Left renal pelvis (tissue), 4 donors: ENCODE measurements at regions not wholly inside any gene's neighbourhood (a gene's known extent, or its start where the extent isn't known, plus 50 kb on each side); places are given as distances from the start of the nearest gene placed in this dataset.
A peak's percentile ranks its signal among the peaks of the same experiment; 100 is the strongest.
"Not testable (repeated sequence)": the region's sequence is repeated elsewhere in the genome, so short reads cannot be mapped to it uniquely, and the experiment has no call there.

ENCODE experiments used
- DNase-seq, 4 donors: peaks; one replicate each; pipeline ENCODE4 v3.0.0-alpha.2; 2013; ENCODE audit warnings: low read depth in 4 of 4, low spot score in 3 of 4

GRCh38 chr2:103166456-103167324 lies 404.9 kb downstream of the TMEM182 start:
- DNase-seq, result peak; percentile 5 to 22 (median 13)

GRCh38 chr2:103167599-103167998 lies 405.8 kb downstream of the TMEM182 start:
- no peak for DNase-seq

DNA sequence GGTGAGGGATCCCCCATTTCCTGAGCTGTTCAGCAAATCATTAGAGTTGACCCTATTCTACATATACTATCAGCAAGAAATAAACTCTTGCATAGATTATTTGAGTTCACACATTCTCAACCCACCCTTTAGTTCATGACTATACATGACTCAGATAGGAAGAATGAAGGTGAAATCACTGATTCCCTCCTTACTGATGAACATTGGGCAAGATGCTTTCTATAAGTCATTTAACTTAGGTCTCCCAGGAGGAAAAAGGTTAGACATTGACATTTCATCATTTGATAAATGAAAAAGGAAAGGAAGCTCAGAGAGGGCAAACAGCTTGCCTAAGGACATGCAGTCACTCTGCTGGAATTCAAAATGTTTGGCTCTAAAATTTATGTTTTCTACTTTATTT lies 408.0 kb downstream of the TMEM182 start:
- no peak for DNase-seq

GRCh38 chr2:103172821-103173220 lies 411.0 kb downstream of the TMEM182 start:
- DNase-seq, result no peak

DNA sequence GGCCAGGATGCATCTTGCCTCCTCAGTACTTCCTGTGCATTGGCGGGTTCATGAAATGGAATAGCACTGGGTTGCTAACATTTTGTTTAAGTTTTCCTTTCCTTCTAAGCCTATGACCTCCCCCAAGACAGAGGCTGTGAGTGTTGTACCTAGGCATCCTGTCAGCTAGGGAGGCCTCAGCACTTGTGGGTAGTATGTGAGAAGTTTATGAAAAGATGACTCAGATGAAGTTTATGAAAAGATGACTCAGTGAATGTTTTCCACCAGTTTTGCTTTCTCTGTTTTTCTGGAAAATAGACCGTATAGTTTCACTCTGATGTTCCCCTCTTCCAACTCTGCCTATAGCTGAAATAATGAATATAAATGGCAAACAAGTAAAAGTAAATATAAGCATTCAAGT lies 412.9 kb downstream of the TMEM182 start:
- no peak for DNase-seq

DNA sequence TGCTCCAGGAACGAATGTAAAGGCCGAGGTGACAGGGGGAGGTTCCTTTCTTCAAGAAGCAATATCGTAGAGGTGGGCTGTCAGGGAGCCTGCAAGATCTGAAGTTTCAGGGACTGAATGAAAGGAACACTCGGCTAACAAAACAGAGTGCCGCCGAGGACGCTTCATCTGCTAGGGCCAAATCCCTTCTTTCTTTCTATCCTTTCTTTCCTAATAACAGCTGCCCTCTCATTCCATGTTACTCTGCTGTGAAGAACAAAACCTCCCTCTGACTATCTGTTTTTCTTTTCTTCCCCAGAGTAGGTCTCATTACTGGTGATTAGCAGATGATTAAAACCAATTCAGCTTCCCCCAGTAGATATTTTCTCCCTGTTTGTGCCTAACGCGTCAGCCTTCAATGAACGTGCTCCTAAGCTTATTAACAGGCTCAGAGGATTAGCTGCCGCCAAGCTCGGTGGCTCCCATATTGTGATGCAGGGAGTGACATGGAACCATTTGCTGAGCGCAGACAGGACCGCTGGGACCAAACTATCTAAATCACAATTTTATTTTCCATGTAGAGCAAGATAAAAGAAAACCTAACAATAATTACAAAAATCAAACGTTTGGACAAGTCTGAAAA lies 414.6 kb downstream of the TMEM182 start:
- no peak for DNase-seq

GRCh38 chr2:103179798-103180197 lies 418.0 kb downstream of the TMEM182 start:
- DNase-seq, result no peak

- DNase-seq, result no peak
These were observed 421.2 kb downstream of the TMEM182 start for GRCh38 chr2:103183061-103183460.

DNA sequence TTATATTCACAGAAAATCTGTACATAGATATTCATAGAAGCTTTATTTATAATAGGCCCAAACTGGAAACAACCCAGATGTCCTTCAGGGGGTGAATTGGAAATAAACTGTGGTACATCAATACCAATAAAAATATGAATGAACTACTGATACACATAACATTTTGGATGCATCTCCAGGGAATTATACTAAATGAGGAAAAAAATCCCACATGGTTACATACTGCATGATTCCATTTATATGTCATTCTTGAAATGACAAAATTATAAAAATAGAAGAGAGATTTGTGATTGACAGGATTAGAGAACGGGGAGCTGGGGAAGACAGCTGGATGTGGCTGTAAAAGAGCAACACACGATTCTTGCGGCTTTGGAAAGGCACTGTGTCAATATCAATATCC lies 435.0 kb downstream of the TMEM182 start:
- DNase-seq, result no peak

DNA sequence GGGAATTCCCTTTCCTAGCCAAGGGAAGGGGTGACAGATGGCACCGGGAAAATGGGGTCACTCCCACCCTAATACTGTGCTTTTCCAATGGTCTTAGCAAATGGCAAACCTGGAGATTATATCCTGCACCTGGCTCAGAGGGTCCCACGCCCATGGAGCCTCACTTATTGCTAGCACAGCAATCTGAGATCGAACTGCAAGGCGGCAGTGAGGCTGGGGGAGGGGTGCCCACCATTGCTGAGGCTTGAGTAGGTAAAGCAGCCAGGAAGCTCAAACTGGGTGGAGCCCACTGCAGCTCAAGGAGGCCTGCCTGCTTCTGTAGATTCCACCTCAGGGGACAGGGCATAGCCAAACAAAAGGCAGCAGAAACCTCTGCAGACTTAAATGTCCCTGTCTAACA lies 438.9 kb downstream of the TMEM182 start:
- DNase-seq, result not testable (repeated sequence)

DNA sequence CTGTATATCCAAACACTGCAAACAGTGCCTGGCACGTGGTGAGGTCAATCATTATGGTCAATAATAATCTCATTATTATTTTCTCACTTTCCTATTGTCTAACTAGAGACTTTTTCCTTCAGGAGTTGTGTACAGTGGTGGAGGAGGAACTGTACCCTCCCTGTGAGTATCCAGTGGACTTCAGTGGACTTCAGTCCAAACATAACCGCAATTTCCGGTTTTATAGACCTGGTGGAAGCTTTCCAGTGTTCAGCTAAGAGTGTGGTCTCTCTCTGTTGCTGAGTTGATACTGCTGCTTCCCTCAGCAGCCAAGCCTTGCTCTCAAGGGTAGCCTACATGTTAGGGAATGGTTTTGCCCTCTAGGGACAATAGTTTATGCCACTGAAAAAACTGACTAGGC lies 447.1 kb downstream of the TMEM182 start:
- DNase-seq, result no peak

GRCh38 chr2:103213028-103213542 lies 451.3 kb downstream of the TMEM182 start:
- no peak for DNase-seq

DNA sequence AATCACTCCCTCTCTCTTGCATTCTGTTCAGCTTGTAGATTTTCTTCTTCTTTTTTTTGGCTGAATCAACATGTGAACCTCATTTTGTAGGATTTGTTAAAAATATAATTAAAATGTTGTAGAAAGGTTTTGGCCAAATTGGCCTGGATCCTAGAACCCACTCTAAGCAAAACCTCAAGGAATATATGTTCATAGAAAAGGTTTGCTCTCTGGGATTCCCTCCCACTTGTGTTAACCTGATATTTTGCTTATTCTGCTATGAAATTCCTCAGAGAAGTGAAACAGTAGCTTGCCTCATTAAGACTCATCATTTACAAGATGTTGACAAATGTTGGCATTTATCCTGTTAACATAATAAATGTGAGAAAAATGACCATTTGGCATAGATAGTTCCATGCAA lies 456.7 kb downstream of the TMEM182 start:
- no peak for DNase-seq

DNA sequence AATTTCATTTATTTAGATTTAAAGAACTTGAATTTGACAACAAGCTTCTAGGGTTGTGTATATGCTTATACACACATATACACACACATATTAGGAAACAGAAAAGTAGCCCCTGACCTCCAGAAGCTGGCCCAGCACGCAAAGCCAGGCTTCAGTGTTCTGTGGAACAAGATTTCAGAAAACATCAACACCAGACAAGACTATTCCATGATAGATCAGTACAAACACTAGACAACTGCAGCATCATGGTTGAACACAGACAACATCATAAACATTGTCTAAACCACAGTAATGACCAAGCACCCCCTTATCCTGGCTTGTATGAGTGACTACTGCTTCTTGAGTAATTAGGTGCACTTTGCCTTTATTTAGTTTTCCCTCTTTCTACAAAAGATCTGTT lies 457.6 kb downstream of the TMEM182 start:
- no peak for DNase-seq

DNA sequence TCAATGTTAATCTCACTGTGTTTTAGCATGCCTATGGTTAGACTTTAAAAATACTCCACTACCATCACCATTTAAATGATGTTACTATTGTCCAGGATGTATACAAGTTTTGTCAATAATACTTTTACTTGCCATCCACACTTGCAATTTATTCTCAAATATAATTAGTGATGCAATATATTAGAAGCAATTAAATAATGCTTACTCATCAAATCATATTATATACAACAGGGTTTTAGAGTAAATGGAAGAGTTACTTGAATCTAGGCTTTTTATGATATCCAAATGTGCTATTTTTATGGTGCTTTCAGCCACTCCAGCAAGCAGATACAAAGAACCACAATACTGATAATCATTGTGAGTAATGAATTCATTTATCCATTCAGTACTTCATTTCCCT lies 461.1 kb downstream of the TMEM182 start:
- no peak for DNase-seq

DNA sequence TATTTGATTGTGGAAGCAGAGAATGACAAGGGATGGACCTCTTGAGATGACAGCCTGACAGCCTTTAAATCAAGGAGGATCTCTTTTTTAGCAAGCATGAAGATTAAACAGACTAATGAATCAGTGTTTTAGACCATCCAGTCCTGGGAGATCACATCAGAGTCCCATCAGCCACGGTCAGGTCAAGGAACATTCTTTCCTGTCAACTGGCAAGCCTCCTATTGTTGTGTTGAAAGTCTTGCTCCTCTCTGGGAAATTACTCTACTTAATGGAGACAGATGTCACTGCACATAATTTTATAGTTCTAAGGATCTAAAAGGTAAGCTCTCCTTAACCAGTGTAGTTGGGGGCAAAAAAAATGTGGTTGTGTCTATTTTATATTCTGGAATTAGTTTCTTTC lies 469.0 kb downstream of the TMEM182 start:
- no peak for DNase-seq

DNA sequence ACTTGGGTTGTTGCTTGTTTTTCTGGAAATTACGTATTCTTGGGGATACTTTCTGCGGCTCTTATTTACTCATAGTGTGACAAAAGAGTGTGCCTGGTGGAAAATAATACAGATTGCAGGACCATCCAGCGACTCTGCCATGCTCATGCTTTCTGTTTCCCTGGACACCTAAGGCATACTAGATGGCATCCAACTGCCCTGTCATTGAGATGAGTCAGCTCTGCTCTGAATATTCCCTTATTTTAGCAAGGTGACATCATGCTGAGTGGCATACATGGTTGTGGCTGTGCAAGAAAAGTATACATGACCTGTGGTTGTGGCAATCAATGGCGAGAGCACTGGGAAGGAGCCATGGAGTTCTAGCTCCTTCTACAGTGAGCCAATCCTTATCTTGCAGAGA lies 471.0 kb downstream of the TMEM182 start:
- DNase-seq, result no peak

DNA sequence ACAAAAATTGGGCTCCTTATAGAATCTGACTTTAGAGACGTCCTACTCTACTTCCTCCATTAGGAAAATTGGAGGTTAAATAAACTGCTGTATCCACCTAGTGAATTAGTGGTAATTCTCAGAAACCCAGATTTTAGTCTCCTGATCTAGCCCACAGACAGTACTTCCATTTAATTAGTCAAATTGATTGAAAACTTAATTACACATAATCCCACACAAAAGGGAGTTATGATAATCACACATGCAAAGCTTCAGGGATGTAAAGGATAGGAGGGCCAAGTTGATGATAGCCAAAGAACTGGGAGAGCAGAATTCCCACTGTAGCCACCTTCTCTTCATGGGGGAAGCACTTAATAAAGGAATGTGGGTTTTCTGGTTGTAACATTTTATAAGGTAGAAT lies 471.9 kb downstream of the TMEM182 start:
- no peak for DNase-seq

DNA sequence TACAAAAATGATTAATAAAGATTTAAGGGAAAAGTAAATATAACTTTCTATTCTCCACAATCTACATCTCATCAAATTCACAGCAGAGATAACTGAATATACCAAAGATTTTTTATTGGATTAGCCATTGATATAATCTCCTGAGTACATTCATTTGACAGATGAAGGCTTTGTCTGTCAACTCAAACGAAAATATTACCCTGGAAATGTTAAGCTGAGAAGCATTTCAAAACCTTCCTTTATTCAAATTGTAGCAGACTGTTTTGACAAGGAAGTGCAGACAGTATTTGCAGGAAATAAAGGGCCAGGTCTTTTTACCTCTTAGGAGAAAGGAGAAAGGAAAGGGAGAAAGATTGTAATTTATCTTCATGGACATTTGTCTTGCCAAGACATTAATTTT lies 473.5 kb downstream of the TMEM182 start:
- no peak for DNase-seq

- DNase-seq, result no peak
These were observed 487.6 kb downstream of the TMEM182 start for GRCh38 chr2:103249462-103249861.

- DNase-seq, result no peak
These were observed 490.9 kb downstream of the TMEM182 start for GRCh38 chr2:103252781-103253180.

DNA sequence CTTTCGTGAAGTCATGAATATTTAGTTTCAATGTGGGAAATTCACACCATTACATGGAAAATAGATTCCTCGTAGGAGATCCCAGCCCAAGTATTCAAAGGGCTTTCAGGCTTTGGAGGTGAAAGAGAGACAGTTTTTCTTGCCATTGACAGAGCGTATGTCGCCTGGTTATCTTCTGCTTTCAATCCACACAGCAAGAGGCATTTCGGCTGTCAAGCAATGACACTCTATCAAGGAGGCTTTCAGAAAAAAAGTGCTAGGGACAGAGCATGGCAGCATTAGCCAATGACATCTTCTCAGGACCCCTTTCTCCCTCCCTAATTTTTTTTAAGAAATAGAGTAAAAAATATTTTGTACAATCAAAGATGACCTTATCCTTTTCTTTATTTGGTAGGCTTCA lies 492.8 kb downstream of the TMEM182 start:
- no peak for DNase-seq
